Inferior parietal cortex (tissue), 1 donor: ENCODE measurements at regions not wholly inside any gene's neighbourhood (a gene's known extent, or its start where the extent isn't known, plus 50 kb on each side); places are given as distances from the start of the nearest gene placed in this dataset.
"Not testable (repeated sequence)": the region's sequence is repeated elsewhere in the genome, so short reads cannot be mapped to it uniquely, and the experiment has no call there.

Experiments used
- DNase-seq: peaks from one replicate; pipeline ENCODE4 v3.0.0-alpha.2; 2016; ENCODE audit errors: extremely low spot score

- DNase-seq, result no peak
These were observed 412.0 kb upstream of the MAF start for GRCh38 chr16:80012586-80012985.

GRCh38 chr16:80009971-80010659 lies 409.6 kb upstream of the MAF start:
- DNase-seq, result no peak

GRCh38 chr16:80008857-80009256 lies 408.3 kb upstream of the MAF start:
- DNase-seq, result no peak

GRCh38 chr16:80007231-80007630 lies 406.7 kb upstream of the MAF start:
- DNase-seq, result no peak

GRCh38 chr16:80006241-80007215 lies 406.0 kb upstream of the MAF start:
- DNase-seq, result no peak

- DNase-seq, result no peak
These were observed 403.6 kb upstream of the MAF start for GRCh38 chr16:80004113-80004512.

- DNase-seq, result no peak
These were observed 401.7 kb upstream of the MAF start for GRCh38 chr16:80002261-80002660.

GRCh38 chr16:79998143-79998542 lies 397.6 kb upstream of the MAF start:
- no peak for DNase-seq

GRCh38 chr16:79997257-79997656 lies 396.7 kb upstream of the MAF start:
- DNase-seq, result no peak

- DNase-seq, result no peak
These were observed 395.8 kb upstream of the MAF start for GRCh38 chr16:79996321-79996720.

GRCh38 chr16:79995315-79995714 lies 394.8 kb upstream of the MAF start:
- DNase-seq, result no peak

- DNase-seq, result peak; percentile 64
These were observed 393.9 kb upstream of the MAF start for GRCh38 chr16:79994418-79994817.

GRCh38 chr16:79993629-79994209 lies 393.2 kb upstream of the MAF start:
- no peak for DNase-seq

GRCh38 chr16:79991969-79992368 lies 391.4 kb upstream of the MAF start:
- no peak for DNase-seq

- no peak for DNase-seq
These were observed 388.2 kb upstream of the MAF start for GRCh38 chr16:79988721-79989220.

GRCh38 chr16:79988089-79988488 lies 387.6 kb upstream of the MAF start:
- DNase-seq, result no peak

- DNase-seq, result no peak
These were observed 385.8 kb upstream of the MAF start for GRCh38 chr16:79986352-79986751.

- no peak for DNase-seq
These were observed 385.1 kb upstream of the MAF start for GRCh38 chr16:79985606-79986005.

- not testable (repeated sequence) for DNase-seq
These were observed 383.6 kb upstream of the MAF start for GRCh38 chr16:79984149-79984548.

GRCh38 chr16:79982862-79983261 lies 382.3 kb upstream of the MAF start:
- DNase-seq, result no peak

- DNase-seq, result no peak
These were observed 381.8 kb upstream of the MAF start for GRCh38 chr16:79982361-79982760.

- no peak for DNase-seq
These were observed 381.3 kb upstream of the MAF start for GRCh38 chr16:79981814-79982213.
